OCI-LY7 (cell line): ENCODE measurements at regions not wholly inside any gene's neighbourhood (a gene's known extent, or its start where the extent isn't known, plus 50 kb on each side); places are given as distances from the start of the nearest gene placed in this dataset.

ENCODE experiments used
- EZH2phosphoT487 ChIP-seq: fragments of 200-600 bp; sonication (generic); IDR thresholded peaks from 2 replicates; pipeline ENCODE4 v1.6.1; 2018; ENCODE audit warnings: low read depth, borderline replicate concordance, mild to moderate bottlenecking, mixed run types, antibody characterized with exemption, low read length, moderate library complexity, mixed read lengths
- TF ChIP-seq, protein P1 (sequence below): fragments of 200-600 bp; sonication (generic); conservative IDR thresholded peaks from 2 replicates; pipeline ENCODE4 v1.5.1; 2014; ENCODE audit warnings: mild to moderate bottlenecking, antibody characterized with exemption, low read length, moderate library complexity, mixed read lengths

- TF ChIP-seq, protein P1, sequence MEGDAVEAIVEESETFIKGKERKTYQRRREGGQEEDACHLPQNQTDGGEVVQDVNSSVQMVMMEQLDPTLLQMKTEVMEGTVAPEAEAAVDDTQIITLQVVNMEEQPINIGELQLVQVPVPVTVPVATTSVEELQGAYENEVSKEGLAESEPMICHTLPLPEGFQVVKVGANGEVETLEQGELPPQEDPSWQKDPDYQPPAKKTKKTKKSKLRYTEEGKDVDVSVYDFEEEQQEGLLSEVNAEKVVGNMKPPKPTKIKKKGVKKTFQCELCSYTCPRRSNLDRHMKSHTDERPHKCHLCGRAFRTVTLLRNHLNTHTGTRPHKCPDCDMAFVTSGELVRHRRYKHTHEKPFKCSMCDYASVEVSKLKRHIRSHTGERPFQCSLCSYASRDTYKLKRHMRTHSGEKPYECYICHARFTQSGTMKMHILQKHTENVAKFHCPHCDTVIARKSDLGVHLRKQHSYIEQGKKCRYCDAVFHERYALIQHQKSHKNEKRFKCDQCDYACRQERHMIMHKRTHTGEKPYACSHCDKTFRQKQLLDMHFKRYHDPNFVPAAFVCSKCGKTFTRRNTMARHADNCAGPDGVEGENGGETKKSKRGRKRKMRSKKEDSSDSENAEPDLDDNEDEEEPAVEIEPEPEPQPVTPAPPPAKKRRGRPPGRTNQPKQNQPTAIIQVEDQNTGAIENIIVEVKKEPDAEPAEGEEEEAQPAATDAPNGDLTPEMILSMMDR = no peak
- TF ChIP-seq EZH2phosphoT487 = no peak
Observed at GRCh38 chr1:67582625-67583461, 102.2 kb upstream of the GADD45A start.
